ENCODE measurements at regions not wholly inside any gene's neighbourhood (a gene's known extent, or its start where the extent isn't known, plus 50 kb on each side); places are given as distances from the start of the nearest gene placed in this dataset.
"Not testable (repeated sequence)": the region's sequence is repeated elsewhere in the genome, so short reads cannot be mapped to it uniquely, and the experiment has no call there.

DNA sequence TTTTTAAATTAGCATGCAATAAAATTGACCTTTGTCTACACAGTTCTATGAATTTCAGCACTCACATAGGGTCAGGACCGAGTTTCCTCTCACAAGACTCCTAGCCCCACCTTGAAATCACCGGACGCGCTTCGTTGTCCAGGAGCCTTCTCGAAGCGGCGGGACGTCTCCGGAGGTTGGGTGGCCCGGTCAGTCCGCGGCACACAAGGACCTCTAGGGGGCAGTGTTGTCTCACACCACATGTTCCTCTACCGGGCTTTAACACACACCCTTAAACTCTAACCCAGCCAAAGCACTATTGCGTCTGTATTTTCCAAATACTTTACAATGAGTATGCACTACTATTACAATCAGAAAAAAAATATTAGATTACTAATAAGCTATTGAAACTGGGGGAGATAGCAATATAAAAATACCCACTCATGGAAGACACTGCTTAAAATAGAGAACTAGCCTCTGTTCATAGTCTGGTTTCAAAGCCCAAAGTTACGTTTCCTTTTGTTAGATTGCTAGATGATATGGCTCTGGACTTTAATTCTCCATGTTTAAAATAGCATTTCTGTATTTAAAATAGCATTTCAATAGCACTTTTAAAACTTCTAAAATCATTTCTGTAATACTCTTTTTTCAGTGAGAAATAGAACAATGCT lies 56.0 kb upstream of the NUTM2D start:
- TF ChIP-seq, protein P1, sequence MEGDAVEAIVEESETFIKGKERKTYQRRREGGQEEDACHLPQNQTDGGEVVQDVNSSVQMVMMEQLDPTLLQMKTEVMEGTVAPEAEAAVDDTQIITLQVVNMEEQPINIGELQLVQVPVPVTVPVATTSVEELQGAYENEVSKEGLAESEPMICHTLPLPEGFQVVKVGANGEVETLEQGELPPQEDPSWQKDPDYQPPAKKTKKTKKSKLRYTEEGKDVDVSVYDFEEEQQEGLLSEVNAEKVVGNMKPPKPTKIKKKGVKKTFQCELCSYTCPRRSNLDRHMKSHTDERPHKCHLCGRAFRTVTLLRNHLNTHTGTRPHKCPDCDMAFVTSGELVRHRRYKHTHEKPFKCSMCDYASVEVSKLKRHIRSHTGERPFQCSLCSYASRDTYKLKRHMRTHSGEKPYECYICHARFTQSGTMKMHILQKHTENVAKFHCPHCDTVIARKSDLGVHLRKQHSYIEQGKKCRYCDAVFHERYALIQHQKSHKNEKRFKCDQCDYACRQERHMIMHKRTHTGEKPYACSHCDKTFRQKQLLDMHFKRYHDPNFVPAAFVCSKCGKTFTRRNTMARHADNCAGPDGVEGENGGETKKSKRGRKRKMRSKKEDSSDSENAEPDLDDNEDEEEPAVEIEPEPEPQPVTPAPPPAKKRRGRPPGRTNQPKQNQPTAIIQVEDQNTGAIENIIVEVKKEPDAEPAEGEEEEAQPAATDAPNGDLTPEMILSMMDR (conservative IDR thresholded peaks at IDR 0.05) = peak; percentile 18
- not testable (repeated sequence) for TF ChIP-seq ZFX (IDR thresholded peaks at IDR 0.05)

Measured in C4-2B (cell line).